Transverse colon (tissue), 4 donors: ENCODE measurements at regions not wholly inside any gene's neighbourhood (a gene's known extent, or its start where the extent isn't known, plus 50 kb on each side); places are given as distances from the start of the nearest gene placed in this dataset.

Experiments used
- DNase-seq: peaks from one replicate; pipeline ENCODE4 v3.0.0-alpha.2; 2019
- H3K27ac ChIP-seq, 4 donors: fragments of 200-600 bp; sonication (generic); 2 replicates each; pipeline ENCODE4 v1.5.1; 2016 to 2018; ENCODE audit warnings: inconsistent platforms in 4 of 4
- H3K27me3 ChIP-seq: fragments of 200-600 bp; sonication (generic); 2 replicates; pipeline ENCODE4 v1.5.1; 2017; ENCODE audit warnings: inconsistent platforms
- H3K36me3 ChIP-seq, 4 donors: fragments of 200-600 bp; sonication (generic); 2 replicates each; pipeline ENCODE4 v1.5.1; 2017 to 2019; ENCODE audit warnings: inconsistent platforms in 4 of 4
- H3K4me1 ChIP-seq, 4 donors: fragments of 200-600 bp; sonication (generic); 2 replicates each; pipeline ENCODE4 v1.5.1; 2017 to 2020; ENCODE audit warnings: inconsistent platforms in 4 of 4
- H3K4me3 ChIP-seq, 4 donors: fragments of 200-600 bp; sonication (generic); 1 replicate in 1 of 4; 2 replicates in 3 of 4; pipeline versions ENCODE4 v1.5.1 to v1.6.1; 2017 to 2019; ENCODE audit warnings: inconsistent platforms in 4 of 4
- H3K9me3 ChIP-seq, 2 donors: fragments of 200-600 bp; sonication (generic); 2 replicates each; pipeline ENCODE4 v1.5.1; 2017 to 2019; ENCODE audit warnings: inconsistent platforms in 2 of 2
- EP300 ChIP-seq: sonication (generic); formaldehyde crosslinking; IDR thresholded peaks from one replicate; pipeline ENCODE4 v1.6.1; 2017; ENCODE audit warnings: antibody characterized with exemption, low read depth
- POLR2A ChIP-seq: fragments of 450-650 bp; IDR thresholded peaks from one replicate; pipeline ENCODE4 v1.6.1; 2016; ENCODE audit warnings: antibody characterized with exemption, mild to moderate bottlenecking, moderate library complexity
- POLR2AphosphoS5 ChIP-seq, 3 donors: sonication (generic); formaldehyde crosslinking; IDR thresholded peaks; one replicate each; pipeline ENCODE4 v1.6.1; 2016; ENCODE audit warnings: antibody characterized with exemption in 3 of 3
- WGBS, 2 donors: methylation state at CpG; one replicate each; pipeline ENCODE4 v1.1.5; 2018; ENCODE audit warnings: low coverage in 1 of 2; 5-methylcytosine and 5-hydroxymethylcytosine counted together
- in situ Hi-C, 4 donors: fragments of 200-750 bp; cut with MboI; loops; one replicate each; pipeline versions ENCODE4 v1.15.0 to v1.15.1; 2017; ENCODE audit warnings: low sequenced_read_pairs in 3 of 4, low pct_ligation_motif_present in 1 of 4, low pct_unique_long_range_greater_than_20kb in 1 of 4
- intact Hi-C: fragments of 100-400 bp; cut with DNase I; formaldehyde crosslinking; loops from one replicate; pipeline ENCODE4 v1.15.1; 2023; ENCODE audit warnings: low total_unique reads
- TF ChIP-seq, protein P1 (sequence below), 5 experiments: fragments of 200-600 bp in 3 of 5; fragments of 450-650 bp in 2 of 5; sonication (generic) in 3 of 5; IDR thresholded peaks; 1 replicate in 2 of 5; 2 replicates in 3 of 5; pipeline ENCODE4 v1.5.1; 2016 to 2017; ENCODE audit warnings: antibody characterized with exemption in 5 of 5, inconsistent platforms in 3 of 5, mild to moderate bottlenecking in 2 of 5, moderate library complexity in 1 of 5

DNA sequence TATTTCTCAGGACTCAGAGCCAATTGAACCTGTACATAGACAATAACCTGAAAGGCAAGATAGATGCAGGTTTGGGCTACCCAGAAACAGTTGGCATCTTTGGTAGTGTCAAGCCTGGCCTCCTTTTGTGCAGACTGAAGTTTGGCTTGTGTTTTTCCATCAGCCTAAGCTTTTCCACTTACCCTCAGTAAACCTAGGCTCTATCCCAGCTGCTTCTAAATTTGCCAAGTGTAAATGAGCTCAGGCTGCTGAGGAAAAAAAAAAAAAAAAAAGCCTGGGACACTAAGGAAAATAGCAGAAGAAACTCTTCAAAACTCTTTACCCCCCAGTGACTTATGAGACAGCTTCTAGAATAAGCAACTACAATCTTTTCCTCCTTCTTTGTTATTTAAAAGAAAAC, 316.3 kb upstream of the SORCS1 start:
- no peaks in the 10 kb centered on the region for H3K4me1 ChIP-seq
- H3K27me3 ChIP-seq: no peaks in the 10 kb centered on the region
- in situ Hi-C loops (no loop called here), intact Hi-C loops (no loop called here)
- no peak overlapping the region for H3K27ac ChIP-seq
- no peak for DNase-seq
- H3K36me3 ChIP-seq: no peaks in the 10 kb centered on the region
- no peak overlapping the region for H3K4me3 ChIP-seq
- no peaks in the 10 kb centered on the region for H3K9me3 ChIP-seq
- TF ChIP-seq, protein P1, sequence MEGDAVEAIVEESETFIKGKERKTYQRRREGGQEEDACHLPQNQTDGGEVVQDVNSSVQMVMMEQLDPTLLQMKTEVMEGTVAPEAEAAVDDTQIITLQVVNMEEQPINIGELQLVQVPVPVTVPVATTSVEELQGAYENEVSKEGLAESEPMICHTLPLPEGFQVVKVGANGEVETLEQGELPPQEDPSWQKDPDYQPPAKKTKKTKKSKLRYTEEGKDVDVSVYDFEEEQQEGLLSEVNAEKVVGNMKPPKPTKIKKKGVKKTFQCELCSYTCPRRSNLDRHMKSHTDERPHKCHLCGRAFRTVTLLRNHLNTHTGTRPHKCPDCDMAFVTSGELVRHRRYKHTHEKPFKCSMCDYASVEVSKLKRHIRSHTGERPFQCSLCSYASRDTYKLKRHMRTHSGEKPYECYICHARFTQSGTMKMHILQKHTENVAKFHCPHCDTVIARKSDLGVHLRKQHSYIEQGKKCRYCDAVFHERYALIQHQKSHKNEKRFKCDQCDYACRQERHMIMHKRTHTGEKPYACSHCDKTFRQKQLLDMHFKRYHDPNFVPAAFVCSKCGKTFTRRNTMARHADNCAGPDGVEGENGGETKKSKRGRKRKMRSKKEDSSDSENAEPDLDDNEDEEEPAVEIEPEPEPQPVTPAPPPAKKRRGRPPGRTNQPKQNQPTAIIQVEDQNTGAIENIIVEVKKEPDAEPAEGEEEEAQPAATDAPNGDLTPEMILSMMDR (IDR thresholded peaks at IDR 0.05): no peak
- no peak for TF ChIP-seq EP300
- TF ChIP-seq POLR2AphosphoS5 (IDR thresholded peaks at IDR 0.05): no peak
- TF ChIP-seq POLR2A: no peak

DNA sequence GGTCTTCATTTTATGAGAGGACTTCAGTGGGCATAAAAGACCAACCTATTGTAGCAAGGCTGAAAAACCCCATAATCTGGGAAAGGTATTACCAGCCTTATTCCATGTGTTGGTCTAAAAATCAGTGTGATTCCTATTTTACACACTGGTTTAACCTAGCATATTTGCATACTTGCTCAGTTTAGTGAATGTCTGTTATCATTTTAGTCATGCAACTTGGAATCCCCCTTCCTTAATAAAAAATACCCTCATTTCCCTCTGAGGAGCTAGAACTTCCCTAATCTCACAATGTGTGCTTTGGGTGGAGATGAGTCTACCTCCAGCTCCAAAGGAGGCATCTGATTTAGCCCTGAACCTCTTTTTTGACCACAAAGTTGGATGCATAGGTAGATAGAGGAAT, 312.8 kb upstream of the SORCS1 start:
- in situ Hi-C loops: no loop called here
- intact Hi-C loops: no loop called here
- no peak for TF ChIP-seq POLR2AphosphoS5 (IDR thresholded peaks at IDR 0.05)
- TF ChIP-seq, protein P1 (IDR thresholded peaks at IDR 0.05): no peak
- no peak for TF ChIP-seq EP300
- TF ChIP-seq POLR2A: no peak
- Histone ChIP-seq H3K27ac (no peak overlapping the region), H3K4me3 (no peak overlapping the region), H3K9me3 (no peaks in the 10 kb centered on the region), H3K27me3 (no peaks in the 10 kb centered on the region), H3K4me1 (no peaks in the 10 kb centered on the region), H3K36me3 (no peaks in the 10 kb centered on the region)
- no peak for DNase-seq

DNA sequence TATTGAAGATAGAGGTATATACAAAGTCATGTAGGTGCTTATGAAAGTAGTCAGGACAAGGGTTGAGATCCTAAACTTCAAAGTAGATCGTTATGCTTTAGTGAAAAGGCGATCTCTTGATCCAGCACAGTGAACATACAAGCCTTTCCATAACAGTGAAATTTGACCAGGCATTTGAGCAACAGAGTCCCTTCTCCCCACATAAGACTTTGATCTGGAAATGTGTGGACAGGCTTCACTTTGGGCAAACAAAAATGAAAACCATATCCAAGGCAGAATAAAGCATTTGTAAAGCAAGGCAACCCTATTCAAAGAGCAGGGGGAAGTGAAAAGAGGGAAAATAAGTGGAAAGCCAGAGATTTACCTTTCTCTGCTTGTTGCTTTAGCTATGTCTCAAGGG, 311.9 kb upstream of the SORCS1 start:
- in situ Hi-C loops: no loop called here
- no peak for DNase-seq
- intact Hi-C loops: no loop called here
- Histone ChIP-seq H3K36me3 (no peaks in the 10 kb centered on the region), H3K4me1 (no peaks in the 10 kb centered on the region), H3K27me3 (no peaks in the 10 kb centered on the region), H3K4me3 (no peak overlapping the region), H3K9me3 (no peaks in the 10 kb centered on the region), H3K27ac (no peak overlapping the region)
- WGBS, 2 donors: 83 to 88% methylated on average over 2 of the region's 2 CpGs
- no peak for TF ChIP-seq POLR2AphosphoS5 (IDR thresholded peaks at IDR 0.05)

DNA sequence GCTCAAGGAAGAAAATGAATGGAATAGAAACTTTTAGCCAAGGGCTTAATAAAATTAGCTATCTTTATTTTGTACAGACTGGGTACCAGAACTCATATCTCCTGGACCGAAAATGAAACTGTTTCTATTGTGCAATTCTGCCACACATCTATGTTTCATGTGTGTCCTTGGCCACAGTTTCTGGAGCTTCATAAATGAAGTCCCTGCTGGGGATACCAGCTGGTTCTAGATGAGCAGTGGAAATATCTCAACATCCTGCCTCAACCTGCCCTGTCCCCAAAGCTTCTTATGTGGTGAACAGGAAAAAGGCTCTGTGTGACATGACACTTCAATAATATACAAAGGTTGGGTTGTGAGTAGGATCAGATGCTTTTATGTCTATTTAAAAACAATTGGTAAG, 310.1 kb upstream of the SORCS1 start:
- DNase-seq: no peak
- intact Hi-C loops (no loop called here), in situ Hi-C loops (no loop called here)
- H3K27me3 ChIP-seq: no peaks in the 10 kb centered on the region
- no peak overlapping the region for H3K4me3 ChIP-seq
- H3K9me3 ChIP-seq: no peaks in the 10 kb centered on the region
- no peak overlapping the region for H3K27ac ChIP-seq
- no peaks in the 10 kb centered on the region for H3K4me1 ChIP-seq
- TF ChIP-seq POLR2A (no peak), EP300 (no peak), POLR2AphosphoS5 (IDR thresholded peaks at IDR 0.05) (no peak)
- TF ChIP-seq, protein P1 (IDR thresholded peaks at IDR 0.05): no peak
- WGBS, 2 donors: 40 to 85% methylated on average over 1 of the region's 1 CpG
- H3K36me3 ChIP-seq: no peaks in the 10 kb centered on the region

DNA sequence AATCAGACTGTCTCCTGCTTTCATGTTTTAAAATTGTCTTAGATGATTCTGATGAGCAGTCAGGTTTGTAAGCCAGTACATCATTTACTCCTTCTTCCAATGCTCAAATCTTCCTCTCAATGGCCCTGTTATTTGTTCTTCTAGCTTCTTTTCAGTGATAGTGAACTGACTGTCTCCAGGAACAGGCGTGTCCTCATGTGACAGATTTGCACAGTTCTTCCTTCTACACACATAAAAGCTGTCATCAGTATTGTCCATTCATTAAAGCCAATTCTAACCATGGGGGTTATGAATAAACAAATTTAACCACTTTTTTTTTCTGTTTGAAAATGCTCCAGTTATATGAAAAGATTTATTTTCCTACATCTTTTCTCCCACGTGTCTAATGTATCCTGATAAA, 308.7 kb upstream of the SORCS1 start:
- no peaks in the 10 kb centered on the region for H3K4me1 ChIP-seq
- in situ Hi-C loops (no loop called here), intact Hi-C loops (no loop called here)

More for the DNA sequence above, 308.7 kb upstream of the SORCS1 start:
- Histone ChIP-seq H3K27me3 (no peaks in the 10 kb centered on the region), H3K27ac (no peak overlapping the region), H3K4me3 (no peak overlapping the region), H3K36me3 (no peaks in the 10 kb centered on the region), H3K9me3 (no peaks in the 10 kb centered on the region)
- 53 to 66% methylated on average over 2 of the region's 2 CpGs for WGBS, 2 donors
- no peak for DNase-seq
- no peak for TF ChIP-seq POLR2A
- TF ChIP-seq, protein P1 (IDR thresholded peaks at IDR 0.05): no peak
- TF ChIP-seq POLR2AphosphoS5 (IDR thresholded peaks at IDR 0.05): no peak
- no peak for TF ChIP-seq EP300
